Right lobe of liver (tissue), 4 donors: ENCODE measurements at regions not wholly inside any gene's neighbourhood (a gene's known extent, or its start where the extent isn't known, plus 50 kb on each side); places are given as distances from the start of the nearest gene placed in this dataset.

Experiments
- POLR2A ChIP-seq: fragments of 450-650 bp; IDR thresholded peaks from one replicate; pipeline ENCODE4 v1.6.1; 2017; ENCODE audit warnings: antibody characterized with exemption, mild to moderate bottlenecking
- TF ChIP-seq, protein P1 (sequence below), 4 donors: fragments of 200-600 bp in 3 of 4; fragments of 450-650 bp in 1 of 4; IDR thresholded peaks; one replicate each; pipeline versions ENCODE4 v1.5.1 to v1.8.0; 2016 to 2022; ENCODE audit warnings: antibody characterized with exemption in 4 of 4, mild to moderate bottlenecking in 2 of 4
- donor health status: DM: no; HTN: no; CAD: no.
- donor health status: DM: no; HTN: no; CAD: no.
- donor health status: DM: no; HTN: yes; CAD: no.

DNA sequence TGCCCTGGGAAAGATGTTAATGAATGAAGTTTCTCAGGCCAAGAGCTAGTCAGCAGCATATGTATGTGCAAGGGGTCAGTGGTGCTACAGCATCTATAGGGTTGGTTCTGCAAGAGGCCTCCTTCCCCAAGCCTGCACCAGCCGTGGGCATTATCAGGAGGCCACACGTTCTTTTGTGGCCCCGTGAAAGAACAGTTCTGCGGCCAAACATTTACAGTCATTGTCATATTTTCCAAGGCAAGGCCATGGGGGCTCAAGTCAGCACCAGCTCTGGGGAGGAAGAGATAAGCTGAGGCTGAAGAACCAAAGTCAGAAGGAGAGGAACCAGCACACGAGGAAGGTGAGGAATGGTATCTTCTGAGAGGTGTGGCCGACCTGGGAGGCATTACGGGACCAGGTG is 54.4 kb upstream of the TMEM72 start:
- TF ChIP-seq, protein P1, sequence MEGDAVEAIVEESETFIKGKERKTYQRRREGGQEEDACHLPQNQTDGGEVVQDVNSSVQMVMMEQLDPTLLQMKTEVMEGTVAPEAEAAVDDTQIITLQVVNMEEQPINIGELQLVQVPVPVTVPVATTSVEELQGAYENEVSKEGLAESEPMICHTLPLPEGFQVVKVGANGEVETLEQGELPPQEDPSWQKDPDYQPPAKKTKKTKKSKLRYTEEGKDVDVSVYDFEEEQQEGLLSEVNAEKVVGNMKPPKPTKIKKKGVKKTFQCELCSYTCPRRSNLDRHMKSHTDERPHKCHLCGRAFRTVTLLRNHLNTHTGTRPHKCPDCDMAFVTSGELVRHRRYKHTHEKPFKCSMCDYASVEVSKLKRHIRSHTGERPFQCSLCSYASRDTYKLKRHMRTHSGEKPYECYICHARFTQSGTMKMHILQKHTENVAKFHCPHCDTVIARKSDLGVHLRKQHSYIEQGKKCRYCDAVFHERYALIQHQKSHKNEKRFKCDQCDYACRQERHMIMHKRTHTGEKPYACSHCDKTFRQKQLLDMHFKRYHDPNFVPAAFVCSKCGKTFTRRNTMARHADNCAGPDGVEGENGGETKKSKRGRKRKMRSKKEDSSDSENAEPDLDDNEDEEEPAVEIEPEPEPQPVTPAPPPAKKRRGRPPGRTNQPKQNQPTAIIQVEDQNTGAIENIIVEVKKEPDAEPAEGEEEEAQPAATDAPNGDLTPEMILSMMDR (IDR thresholded peaks at IDR 0.05) = no peak
- TF ChIP-seq POLR2A = no peak
